K562 (cell line): ENCODE measurements at regions not wholly inside any gene's neighbourhood (a gene's known extent, or its start where the extent isn't known, plus 50 kb on each side); places are given as distances from the start of the nearest gene placed in this dataset.

Experiments
- ATAC-seq: fragments of 200-7000 bp; cut with Tn5 transposase; 3 replicates; pipeline ENCODE4 v1.9.1; 2020; ENCODE audit warnings: moderate library complexity
- BruUV-seq: library from RNA; stranded (reverse); fragments of 400-500 nt; replicated peaks from 2 replicates; lab custom pipeline; 2021; lab: Mats Ljungman, UMichigan
- CTCF ChIA-PET: fragments of 300-600 bp; formaldehyde crosslinking; extraction: SDS; loops from one replicate; lab custom pipeline; 2021; ENCODE audit warnings: low intra/inter-chr PET ratio; lab: Yijun Ruan, JAX
- POLR2A ChIA-PET: fragments of 300-600, 350-650 bp; sonication (Branson Sonifier 250); formaldehyde crosslinking; extraction: SDS; loops from one replicate; lab custom pipeline; 2021; ENCODE audit warnings: antibody characterized with exemption, inconsistent platforms; lab: Yijun Ruan, JAX
- DNase-seq, 4 experiments: peaks; one replicate each; pipeline versions ENCODE4 v3.0.0 to v3.0.0-alpha.2; 2011 to 2018; ENCODE audit warnings: low spot score in 3 of 4, mixed read lengths in 3 of 4; ENCODE audit errors: extremely low read depth in 1 of 4
- FAIRE-seq: peaks from 2 replicates; lab custom pipeline; 2011; peaks lifted over from hg19 to GRCh38; lab: Jason Lieb, UNC
- H2AFZ ChIP-seq: 2 replicates; pipeline ENCODE4 v1.6.0; 2011; ENCODE audit warnings: low read depth, low read length, control low read depth, inconsistent platforms
- H3K27ac ChIP-seq: fragments of 200-600 bp; 3 replicates; pipeline ENCODE4 v1.8.0; 2011; ENCODE audit warnings: low read depth, mild to moderate bottlenecking, control low read depth, inconsistent platforms, low read length, moderate library complexity, mixed read lengths; ENCODE audit errors: extremely low read depth
- H3K27me3 ChIP-seq, 2 experiments: fragments of 300-600 bp in 1 of 2; 2 replicates in 1 of 2; 3 replicates in 1 of 2; pipeline versions ENCODE4 v1.6.0 to v1.8.0; 2011; ENCODE audit warnings: inconsistent platforms in 2 of 2, low read length in 2 of 2, mild to moderate bottlenecking in 1 of 2, mixed read lengths in 1 of 2, moderate library complexity in 1 of 2; ENCODE audit not compliant: control insufficient read depth in 2 of 2, insufficient read depth in 2 of 2
- H3K36me3 ChIP-seq: fragments of 300-600 bp; 3 replicates; pipeline ENCODE4 v1.8.0; 2011; ENCODE audit warnings: mild to moderate bottlenecking, low read length, inconsistent platforms; ENCODE audit not compliant: control insufficient read depth, insufficient read depth
- H3K4me1 ChIP-seq, 2 experiments: fragments of 200-600 bp in 1 of 2; replicated peaks in 1 of 2; 2 replicates in 1 of 2; 3 replicates in 1 of 2; pipeline versions ENCODE4 v1.5.1 to v1.8.0; 2011; ENCODE audit warnings: inconsistent platforms in 2 of 2, low read length in 2 of 2, mild to moderate bottlenecking in 1 of 2, mixed read lengths in 1 of 2, moderate library complexity in 1 of 2; ENCODE audit not compliant: control insufficient read depth in 2 of 2, insufficient read depth in 2 of 2
- H3K4me2 ChIP-seq: 2 replicates; pipeline ENCODE4 v1.6.1; 2011; ENCODE audit warnings: low read length, control low read depth, inconsistent platforms, mixed read lengths; ENCODE audit not compliant: insufficient read depth
- H3K4me3 ChIP-seq: fragments of 200-600 bp; sonication (generic), shearing (Covaris generic); 2 replicates; pipeline ENCODE4 v1.5.1; 2016; ENCODE audit warnings: control low read depth, inconsistent platforms
- H3K79me2 ChIP-seq: fragments of 200-600 bp; 3 replicates; pipeline ENCODE4 v1.8.0; 2011; ENCODE audit warnings: low read length, inconsistent platforms; ENCODE audit not compliant: control insufficient read depth, insufficient read depth
- H3K9ac ChIP-seq, 2 experiments: 2 replicates each; pipeline versions ENCODE4 v1.6.0 to v1.6.1; 2011; ENCODE audit warnings: low read depth in 2 of 2, low read length in 2 of 2, control low read depth in 1 of 2, inconsistent platforms in 1 of 2, mild to moderate bottlenecking in 1 of 2, mixed read lengths in 1 of 2; ENCODE audit not compliant: insufficient read depth in 1 of 2
- H3K9me1 ChIP-seq: one replicate; pipeline ENCODE4 v1.6.0; 2011; ENCODE audit warnings: inconsistent platforms, mild to moderate bottlenecking, low read length, moderate library complexity; ENCODE audit not compliant: control insufficient read depth, insufficient read depth
- H3K9me3 ChIP-seq: replicated peaks from 2 replicates; pipeline ENCODE4 v1.5.1; 2011; ENCODE audit warnings: low read depth, low read length, inconsistent platforms; ENCODE audit not compliant: control insufficient read depth, insufficient read depth
- H4K20me1 ChIP-seq: replicated peaks from 2 replicates; pipeline ENCODE4 v1.6.1; 2011; ENCODE audit warnings: low read length, inconsistent platforms, mixed read lengths; ENCODE audit not compliant: control insufficient read depth, insufficient read depth
- CBX3 ChIP-seq, 2 experiments: IDR thresholded peaks; 1 replicate in 1 of 2; 2 replicates in 1 of 2; pipeline ENCODE4 v1.6.1; 2012; ENCODE audit warnings: inconsistent platforms in 2 of 2, low read length in 2 of 2, borderline replicate concordance in 1 of 2, control low read depth in 1 of 2
- CHAMP1 ChIP-seq: fragments of 450-650 bp; IDR thresholded peaks from 2 replicates; pipeline ENCODE4 v1.6.1; 2016; ENCODE audit warnings: mild to moderate bottlenecking
- CREBBP ChIP-seq: IDR thresholded peaks from one replicate; pipeline ENCODE4 v1.6.1; 2012; ENCODE audit warnings: low read depth, mild to moderate bottlenecking, control low read depth, inconsistent platforms, low read length
- HIVEP1 ChIP-seq: fragments of 250-450 bp; sonication (Bioruptor Pico); IDR thresholded peaks from 2 replicates; pipeline ENCODE4 v1.4.0; 2020; ENCODE audit warnings: mild to moderate bottlenecking
- MIER1 ChIP-seq: fragments of 450-650 bp; IDR thresholded peaks from 2 replicates; pipeline ENCODE4 v1.6.1; 2016; ENCODE audit warnings: antibody characterized with exemption, mild to moderate bottlenecking, low read depth
- NCOA6 ChIP-seq: fragments of 450-650 bp; IDR thresholded peaks from 2 replicates; pipeline ENCODE4 v1.6.1; 2017; ENCODE audit warnings: mild to moderate bottlenecking
- PCBP1 ChIP-seq: fragments of 200-400 bp; formaldehyde crosslinking; IDR thresholded peaks from 2 replicates; pipeline ENCODE4 v1.6.1; 2018; ENCODE audit warnings: mild to moderate bottlenecking, low read depth, low read length; ENCODE audit not compliant: poor library complexity, severe bottlenecking
- PPARD ChIP-seq: fragments of 250-450 bp; sonication (Bioruptor Pico); IDR thresholded peaks from 2 replicates; pipeline ENCODE4 v1.8.0; 2022; ENCODE audit warnings: inconsistent platforms, mild to moderate bottlenecking, moderate library complexity
- THRB ChIP-seq: fragments of 450-650 bp; formaldehyde crosslinking; conservative IDR thresholded peaks from 2 replicates; pipeline ENCODE4 v1.4.0; 2022; ENCODE audit warnings: mild to moderate bottlenecking, missing genetic modification characterization
- VEZF1 ChIP-seq: fragments of 200-800 bp; sonication (Bioruptor generic); IDR thresholded peaks from 2 replicates; pipeline ENCODE4 v1.6.1; 2017; ENCODE audit warnings: missing genetic modification characterization, missing compliant biosample characterization
- YY1 ChIP-seq, 3 experiments: IDR thresholded peaks; 2 replicates each; pipeline ENCODE4 v1.6.1; 2011; ENCODE audit warnings: low read length in 2 of 3, mild to moderate bottlenecking in 2 of 3, moderate library complexity in 2 of 3, borderline replicate concordance in 1 of 3, control low read depth in 1 of 3, low read depth in 1 of 3; ENCODE audit not compliant: insufficient read depth in 3 of 3, insufficient replicate concordance in 2 of 3, control insufficient read depth in 1 of 3, insufficient read length in 1 of 3; ENCODE audit errors: extremely low read depth in 1 of 3
- ZBTB1 ChIP-seq: sonication (generic); formaldehyde crosslinking; IDR thresholded peaks from 2 replicates; pipeline ENCODE4 v1.8.1; 2023; ENCODE audit warnings: missing genetic modification reagents, low read depth, mild to moderate bottlenecking, borderline replicate concordance
- ZFP1 ChIP-seq: fragments of 450-650 bp; formaldehyde crosslinking; IDR thresholded peaks from 2 replicates; pipeline ENCODE4 v1.4.0; 2020; ENCODE audit warnings: mild to moderate bottlenecking, mixed read lengths
- ZNF324 ChIP-seq: fragments of 250-450 bp; sonication (Bioruptor Pico); IDR thresholded peaks from 2 replicates; pipeline ENCODE4 v1.4.0; 2020; ENCODE audit warnings: mild to moderate bottlenecking
- WGBS: fragments of 100-300 bp; shearing (Covaris generic); methylation state at CpG from one replicate; pipeline ENCODE4 v1.1.6; 2016; ENCODE audit warnings: low coverage, mixed read lengths; ENCODE audit not compliant: insufficient coverage; ENCODE audit errors: missing lambda C conversion rate; 5-methylcytosine and 5-hydroxymethylcytosine counted together
- in situ Hi-C: fragments of 300-500 bp; cut with MboI; formaldehyde crosslinking; loops from 4 replicates; pipeline ENCODE4 v1.15.0; 2018; ENCODE audit warnings: inconsistent platforms, mixed read lengths
- intact Hi-C: fragments of 100-400 bp; cut with micrococcal nuclease; formaldehyde crosslinking; loops from 2 replicates; pipeline ENCODE4 v1.14.2; 2022

- TF ChIP-seq VEZF1 (no peak), ZFP1 (no peak), MIER1 (no peak), CBX3 (IDR thresholded peaks at IDR 0.05; ENCODE audit: borderline replicate concordance in 1 of 2, low read length in 2 of 2) (no peak), ZNF324 (CRISPR knock-in tag) (no peak), PCBP1 (no peak), HIVEP1 (CRISPR knock-in tag) (no peak), CREBBP (no peak), YY1 (IDR thresholded peaks at IDR 0.05; ENCODE audit: borderline replicate concordance in 1 of 3, control insufficient read depth in 1 of 3, extremely low read depth in 1 of 3, insufficient read depth in 3 of 3, insufficient read length in 1 of 3, insufficient replicate concordance in 2 of 3, low read depth in 1 of 3, low read length in 2 of 3) (no peak), ZBTB1 (CRISPR knock-in tag) (no peak)
Measured at GRCh38 chr15:29446480-29446879, 176.9 kb upstream of the NSMCE3 start (continued).

GRCh38 chr15:29442532-29442931, 172.9 kb upstream of the NSMCE3 start:
- POLR2A ChIA-PET: no interaction called here
- 4% methylated on average over 5 of the region's 5 CpGs for WGBS
- intact Hi-C loops: no loop called here
- no peak for TF ChIP-seq CHAMP1
- no peak for TF ChIP-seq PPARD (CRISPR knock-in tag)
- TF ChIP-seq ZBTB1 (CRISPR knock-in tag): no peak
- TF ChIP-seq NCOA6: no peak
- TF ChIP-seq THRB (CRISPR knock-in tag): no peak

More at GRCh38 chr15:29442532-29442931, 172.9 kb upstream of the NSMCE3 start:
- H3K4me3 ChIP-seq: no peak overlapping the region
- no peaks in the 10 kb centered on the region for H4K20me1 ChIP-seq
- H3K79me2 ChIP-seq: no peaks in the 10 kb centered on the region
- no peaks in the 10 kb centered on the region for H3K4me1 ChIP-seq
- no peak overlapping the region for H2AFZ ChIP-seq
- no peak for ATAC-seq
- H3K9me1 ChIP-seq: no peaks in the 10 kb centered on the region
- no peak for DNase-seq
- CTCF ChIA-PET: no interaction called here
- H3K36me3 ChIP-seq: no peaks in the 10 kb centered on the region
- H3K9ac ChIP-seq: no peak overlapping the region
- in situ Hi-C loops: no loop called here
- H3K27me3 ChIP-seq: peaks cover 0 to 15% of the 10 kb centered on the region in 2 experiments; a peak in 1 of 5 replicates
- no peaks in the 10 kb centered on the region for H3K9me3 ChIP-seq
- no peak overlapping the region for H3K4me2 ChIP-seq
- FAIRE-seq: no peak
- H3K27ac ChIP-seq: no peak overlapping the region
- BruUV-seq: no TSS peak
